ENCODE measurements at regions not wholly inside any gene's neighbourhood (a gene's known extent, or its start where the extent isn't known, plus 50 kb on each side); places are given as distances from the start of the nearest gene placed in this dataset.
A peak's percentile ranks its signal among the peaks of the same experiment; 100 is the strongest.
"Not testable (repeated sequence)": the region's sequence is repeated elsewhere in the genome, so short reads cannot be mapped to it uniquely, and the experiment has no call there.

GRCh38 chr4:167896260-167896659 lies 196.1 kb upstream of the ANXA10 start:
- not testable (repeated sequence) for H3K36me3 Mint-ChIP-seq; H3K4me1 Mint-ChIP-seq; ATAC-seq (ENCODE audit: low read depth in 2 of 2); H3K27ac Mint-ChIP-seq; H3K9me3 Mint-ChIP-seq; H3K27me3 Mint-ChIP-seq; DNase-seq; H3K4me3 Mint-ChIP-seq

- Mint-ChIP-seq H3K27me3 (no peaks in the 10 kb centered on the region), H3K36me3 (no peaks in the 10 kb centered on the region), H3K4me3 (no peak overlapping the region), H3K9me3 (peaks cover 0 to 6% (median 0%) of the 10 kb centered on the region in 7 donors), H3K4me1 (no peaks in the 10 kb centered on the region), H3K27ac (no peak overlapping the region)
- DNase-seq = no peak
- no peak for ATAC-seq (ENCODE audit: low read depth in 2 of 2)
Measured at GRCh38 chr4:167897116-167897515, 195.2 kb upstream of the ANXA10 start.

- Mint-ChIP-seq H3K27me3 (no peaks in the 10 kb centered on the region), H3K36me3 (no peaks in the 10 kb centered on the region), H3K4me1 (no peaks in the 10 kb centered on the region)
Measured at GRCh38 chr4:167903291-167903721, 189.0 kb upstream of the ANXA10 start.

GRCh38 chr4:167906851-167907250 lies 185.5 kb upstream of the ANXA10 start:
- ATAC-seq (ENCODE audit: low read depth in 2 of 2) (no peak), DNase-seq (no peak)
- Mint-ChIP-seq H3K27me3 (no peaks in the 10 kb centered on the region), H3K27ac (no peak overlapping the region), H3K4me1 (no peaks in the 10 kb centered on the region), H3K4me3 (no peak overlapping the region), H3K9me3 (peaks cover 0 to 6% (median 3%) of the 10 kb centered on the region in 7 donors), H3K36me3 (no peaks in the 10 kb centered on the region)

More at GRCh38 chr4:167903291-167903721, 189.0 kb upstream of the ANXA10 start:
- no peak for ATAC-seq (ENCODE audit: low read depth in 2 of 2)
- Mint-ChIP-seq H3K4me3 (no peak overlapping the region), H3K27ac (no peak overlapping the region), H3K9me3 (peaks cover 0 to 5% (median 0%) of the 10 kb centered on the region in 7 donors)
- DNase-seq = no peak

GRCh38 chr4:167908816-167909215 lies 183.5 kb upstream of the ANXA10 start:
- ATAC-seq (ENCODE audit: low read depth in 2 of 2) = no peak
- Mint-ChIP-seq H3K27ac (no peak overlapping the region), H3K4me3 (no peak overlapping the region), H3K9me3 (peaks cover 0 to 9% (median 5%) of the 10 kb centered on the region in 7 donors), H3K36me3 (no peaks in the 10 kb centered on the region), H3K4me1 (no peaks in the 10 kb centered on the region), H3K27me3 (no peaks in the 10 kb centered on the region)
- no peak for DNase-seq

GRCh38 chr4:167912535-167912934 lies 179.8 kb upstream of the ANXA10 start:
- not testable (repeated sequence) for H3K4me3 Mint-ChIP-seq, H3K27ac Mint-ChIP-seq, H3K9me3 Mint-ChIP-seq

GRCh38 chr4:167918077-167918476 lies 174.3 kb upstream of the ANXA10 start:
- no peaks in the 10 kb centered on the region for H3K4me1 Mint-ChIP-seq
- peak overlapping the region in 1 of 6 donors; percentile 33 for H3K27ac Mint-ChIP-seq
- ATAC-seq (ENCODE audit: low read depth in 2 of 2) (no peak), DNase-seq (no peak)
- H3K4me3 Mint-ChIP-seq = no peak overlapping the region
- H3K36me3 Mint-ChIP-seq = no peaks in the 10 kb centered on the region
- peaks cover 8 to 19% (median 10%) of the 10 kb centered on the region in 7 donors for H3K9me3 Mint-ChIP-seq
- H3K27me3 Mint-ChIP-seq = no peaks in the 10 kb centered on the region

More at GRCh38 chr4:167912535-167912934, 179.8 kb upstream of the ANXA10 start:
- not testable (repeated sequence) for H3K36me3 Mint-ChIP-seq; H3K27me3 Mint-ChIP-seq; H3K4me1 Mint-ChIP-seq; DNase-seq; ATAC-seq (ENCODE audit: low read depth in 2 of 2)

GRCh38 chr4:167930166-167930565 lies 162.2 kb upstream of the ANXA10 start:
- Mint-ChIP-seq H3K27ac (no peak overlapping the region), H3K4me1 (no peaks in the 10 kb centered on the region), H3K27me3 (no peaks in the 10 kb centered on the region), H3K9me3 (peaks cover 0 to 3% (median 1%) of the 10 kb centered on the region in 7 donors), H3K36me3 (no peaks in the 10 kb centered on the region), H3K4me3 (no peak overlapping the region)
- ATAC-seq (ENCODE audit: low read depth in 2 of 2) (no peak), DNase-seq (no peak)

GRCh38 chr4:167934216-167934615 lies 158.1 kb upstream of the ANXA10 start:
- H3K27me3 Mint-ChIP-seq = no peaks in the 10 kb centered on the region
- no peaks in the 10 kb centered on the region for H3K36me3 Mint-ChIP-seq
- H3K9me3 Mint-ChIP-seq = peaks cover 0 to 3% (median under 1%) of the 10 kb centered on the region in 7 donors
- H3K4me1 Mint-ChIP-seq = no peaks in the 10 kb centered on the region
- H3K4me3 Mint-ChIP-seq = no peak overlapping the region
- H3K27ac Mint-ChIP-seq = no peak overlapping the region
- ATAC-seq (ENCODE audit: low read depth in 2 of 2) (no peak), DNase-seq (no peak)

- no peak for ATAC-seq (ENCODE audit: low read depth in 2 of 2)
- no peak overlapping the region for H3K4me3 Mint-ChIP-seq
- no peak for DNase-seq
- H3K9me3 Mint-ChIP-seq = peaks cover 0 to 4% (median 0%) of the 10 kb centered on the region in 7 donors
- H3K27ac Mint-ChIP-seq = peak overlapping the region in 1 of 6 donors; percentile 69
- H3K36me3 Mint-ChIP-seq = no peaks in the 10 kb centered on the region
- H3K27me3 Mint-ChIP-seq = no peaks in the 10 kb centered on the region
- H3K4me1 Mint-ChIP-seq = no peaks in the 10 kb centered on the region
Measured at GRCh38 chr4:167939863-167940616, 152.3 kb upstream of the ANXA10 start.

GRCh38 chr4:167943872-167944505 lies 148.3 kb upstream of the ANXA10 start:
- H3K36me3 Mint-ChIP-seq = no peaks in the 10 kb centered on the region
- H3K4me1 Mint-ChIP-seq = no peaks in the 10 kb centered on the region
- ATAC-seq (ENCODE audit: low read depth in 2 of 2) (no peak), DNase-seq (no peak)
- no peak overlapping the region for H3K4me3 Mint-ChIP-seq
- peaks cover 0 to 4% (median 0%) of the 10 kb centered on the region in 7 donors for H3K9me3 Mint-ChIP-seq
- H3K27me3 Mint-ChIP-seq = no peaks in the 10 kb centered on the region
- no peak overlapping the region for H3K27ac Mint-ChIP-seq

GRCh38 chr4:167944721-167945120 lies 147.6 kb upstream of the ANXA10 start:
- Mint-ChIP-seq H3K4me1 (no peaks in the 10 kb centered on the region), H3K9me3 (peaks cover 0 to 4% (median 0%) of the 10 kb centered on the region in 7 donors), H3K27me3 (no peaks in the 10 kb centered on the region), H3K27ac (no peak overlapping the region), H3K36me3 (no peaks in the 10 kb centered on the region), H3K4me3 (no peak overlapping the region)
- no peak for ATAC-seq (ENCODE audit: low read depth in 2 of 2)
- DNase-seq = no peak

GRCh38 chr4:167955006-167955405 lies 137.3 kb upstream of the ANXA10 start:
- H3K4me3 Mint-ChIP-seq = no peak overlapping the region
- no peak for ATAC-seq (ENCODE audit: low read depth in 2 of 2)

GRCh38 chr4:167956676-167957075 lies 135.7 kb upstream of the ANXA10 start:
- Mint-ChIP-seq H3K4me1 (no peaks in the 10 kb centered on the region), H3K4me3 (no peak overlapping the region), H3K9me3 (peaks cover 7 to 27% (median 22%) of the 10 kb centered on the region in 7 donors), H3K36me3 (peaks cover 0 to 8% of the 10 kb centered on the region in 2 donors), H3K27ac (no peak overlapping the region), H3K27me3 (no peaks in the 10 kb centered on the region)
- ATAC-seq (ENCODE audit: low read depth in 2 of 2) (no peak), DNase-seq (no peak)

More at GRCh38 chr4:167955006-167955405, 137.3 kb upstream of the ANXA10 start:
- no peaks in the 10 kb centered on the region for H3K27me3 Mint-ChIP-seq
- DNase-seq = no peak
- peaks cover 11 to 41% (median 26%) of the 10 kb centered on the region in 7 donors for H3K9me3 Mint-ChIP-seq
- H3K4me1 Mint-ChIP-seq = no peaks in the 10 kb centered on the region
- peaks cover 0 to 8% of the 10 kb centered on the region in 2 donors for H3K36me3 Mint-ChIP-seq
- H3K27ac Mint-ChIP-seq = no peak overlapping the region

All from naive B cell (primary cell).